HG03432 (cell line): ENCODE measurements at regions not wholly inside any gene's neighbourhood (a gene's known extent, or its start where the extent isn't known, plus 50 kb on each side); places are given as distances from the start of the nearest gene placed in this dataset.
"Not testable (repeated sequence)": the region's sequence is repeated elsewhere in the genome, so short reads cannot be mapped to it uniquely, and the experiment has no call there.

Experiments used
- ATAC-seq: cut with Tn5 transposase; IDR thresholded peaks from one replicate; pipeline ENCODE4 v1.9.1; 2021; ENCODE audit warnings: mild to moderate bottlenecking, moderate library complexity; ENCODE audit not compliant: unreplicated experiment

DNA sequence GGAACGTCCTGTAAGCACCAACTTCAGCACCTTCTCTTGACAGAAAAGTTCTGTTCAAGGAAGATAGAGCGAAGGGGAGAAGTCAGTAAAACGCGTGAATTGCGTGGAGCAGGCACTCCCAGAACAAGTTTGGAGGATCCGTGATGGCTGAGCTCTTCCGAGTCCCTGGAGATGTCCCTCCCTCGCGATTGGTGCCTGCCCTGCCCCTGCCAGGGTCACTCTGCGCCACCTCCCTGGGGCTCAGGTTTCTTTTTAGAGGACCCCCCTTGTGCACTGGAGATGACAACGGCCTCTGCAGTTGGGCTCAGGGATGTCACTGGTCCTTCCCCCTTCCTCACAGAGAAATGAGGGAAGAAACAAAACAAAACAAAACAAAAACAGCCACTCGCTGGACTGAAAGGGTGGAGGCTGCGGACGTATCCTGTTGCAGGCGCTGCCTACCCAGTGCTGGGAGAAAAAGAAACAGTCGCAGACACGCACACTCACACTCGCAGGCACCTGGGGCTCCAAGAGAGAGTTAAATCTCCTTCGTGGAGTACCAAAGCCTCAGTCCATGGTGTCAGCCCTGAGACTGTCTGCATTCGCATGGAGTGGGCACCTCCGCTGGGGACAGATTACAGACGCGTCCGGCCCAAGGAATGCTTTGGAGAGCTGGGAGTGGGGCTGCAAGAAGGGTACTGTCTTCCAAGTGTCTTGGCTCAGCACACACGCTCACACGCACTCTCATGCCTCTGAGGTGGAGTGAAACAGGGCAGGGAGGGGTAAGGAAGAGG lies 512.7 kb downstream of the SLCO4C1 start:
- ATAC-seq = no peak

DNA sequence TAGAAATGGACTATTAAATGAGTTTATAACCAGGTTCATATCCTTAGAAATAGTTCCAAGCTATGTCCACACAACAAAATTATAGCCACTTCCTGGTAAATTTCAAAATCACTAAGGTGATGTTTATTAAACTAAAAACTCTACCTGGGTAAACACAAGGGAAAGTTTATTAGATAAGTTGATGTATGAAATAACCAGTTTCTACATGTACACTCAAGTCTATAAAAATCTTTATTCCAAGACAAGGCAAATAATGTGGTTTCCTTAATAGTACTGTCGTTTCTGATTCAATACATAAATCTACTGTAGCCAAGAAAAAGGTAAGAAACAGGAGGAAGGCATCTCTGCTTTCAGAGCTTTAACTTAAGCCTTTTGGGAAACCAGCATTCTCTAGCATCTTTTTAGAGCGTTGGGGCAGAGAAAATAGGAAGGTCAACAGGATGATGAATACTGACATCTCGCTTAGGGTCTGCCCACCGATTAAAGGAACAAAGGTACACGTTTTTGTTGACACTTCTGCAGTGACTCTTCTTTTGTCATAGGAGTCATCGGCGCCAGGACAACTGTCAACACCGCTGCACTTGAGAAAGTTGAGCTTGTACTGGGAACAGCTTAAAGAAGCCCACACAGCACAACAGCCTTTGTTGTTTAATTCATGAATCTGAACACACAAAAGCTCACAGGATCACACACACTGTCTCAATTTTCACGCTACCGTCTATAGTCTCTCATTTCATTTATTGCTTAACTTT lies 513.6 kb downstream of the SLCO4C1 start:
- ATAC-seq = no peak

DNA sequence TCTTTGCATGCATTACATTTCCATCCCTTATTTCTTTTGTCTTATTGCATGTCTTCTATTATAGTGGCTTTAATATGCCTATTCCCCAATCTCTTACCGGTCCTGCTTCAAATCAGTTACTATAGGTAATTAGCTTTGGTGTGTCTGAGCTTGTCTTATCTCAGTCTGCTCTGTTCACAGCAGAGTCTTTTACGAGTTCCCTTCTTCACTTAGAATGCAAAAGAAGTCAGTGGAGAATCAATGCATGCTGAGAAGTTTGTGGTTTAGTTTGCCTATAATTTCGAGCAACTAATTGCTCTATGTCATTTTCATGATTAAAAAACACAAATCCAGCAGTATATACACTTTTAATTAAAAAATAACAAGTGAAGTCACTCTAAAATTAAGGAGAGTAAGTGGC lies 545.0 kb downstream of the SLCO4C1 start:
- ATAC-seq = no peak

DNA sequence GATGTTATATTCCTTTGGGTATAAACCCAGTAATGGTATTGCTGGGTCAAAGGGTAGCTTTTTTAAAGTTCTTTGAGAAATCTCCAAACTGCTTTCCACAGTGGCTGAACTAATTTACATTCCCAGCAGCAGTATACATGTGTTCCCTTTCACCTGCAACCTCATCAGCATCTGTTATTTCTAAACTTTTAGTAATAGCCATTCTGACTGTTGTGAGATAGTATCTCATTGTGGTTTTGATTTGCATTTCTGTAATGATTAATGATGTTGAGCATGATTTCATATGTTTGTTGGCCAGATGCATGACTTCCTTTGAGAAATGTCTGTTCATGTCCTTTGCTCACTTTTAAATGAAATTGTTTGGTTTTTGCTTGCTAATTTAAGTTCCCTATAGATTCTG lies 553.1 kb downstream of the SLCO4C1 start:
- ATAC-seq = peak; percentile 53

DNA sequence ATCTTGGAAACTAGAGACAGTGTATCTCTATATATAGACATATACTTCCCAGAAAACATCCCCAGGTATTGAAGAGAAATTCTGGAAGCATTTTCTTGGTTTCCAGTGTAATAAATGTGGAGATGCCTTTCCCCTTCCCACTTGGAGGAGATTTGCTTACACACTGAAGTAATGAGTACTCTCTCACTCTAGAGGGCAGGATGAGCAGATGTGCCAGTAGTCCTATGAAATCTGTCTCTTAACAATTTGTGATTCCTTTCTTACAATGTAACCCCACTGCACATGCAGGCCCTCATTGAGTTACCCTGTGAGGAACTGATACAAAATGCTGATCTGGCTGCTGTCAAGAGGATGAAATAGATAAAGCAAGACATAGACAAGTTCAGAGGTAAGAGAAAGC lies 567.2 kb downstream of the SLCO4C1 start:
- no peak for ATAC-seq

DNA sequence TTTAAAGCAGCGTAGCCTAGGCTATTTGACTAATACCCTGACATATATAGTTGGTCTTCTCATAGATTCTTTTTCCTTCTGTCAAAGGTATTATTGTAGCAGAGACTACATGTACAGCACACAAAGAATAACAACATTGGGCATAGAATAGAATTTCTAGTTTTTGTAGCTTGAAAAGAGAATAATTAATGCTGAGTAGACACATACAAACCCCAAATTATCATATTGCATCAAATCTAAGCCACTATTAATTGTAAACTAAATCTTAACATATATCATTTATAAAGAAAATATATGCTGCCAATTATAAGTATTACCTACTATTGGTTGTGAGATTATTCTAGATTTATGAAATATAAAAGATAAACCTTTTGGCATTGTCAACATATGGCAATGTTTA lies 574.5 kb downstream of the SLCO4C1 start:
- no peak for ATAC-seq

DNA sequence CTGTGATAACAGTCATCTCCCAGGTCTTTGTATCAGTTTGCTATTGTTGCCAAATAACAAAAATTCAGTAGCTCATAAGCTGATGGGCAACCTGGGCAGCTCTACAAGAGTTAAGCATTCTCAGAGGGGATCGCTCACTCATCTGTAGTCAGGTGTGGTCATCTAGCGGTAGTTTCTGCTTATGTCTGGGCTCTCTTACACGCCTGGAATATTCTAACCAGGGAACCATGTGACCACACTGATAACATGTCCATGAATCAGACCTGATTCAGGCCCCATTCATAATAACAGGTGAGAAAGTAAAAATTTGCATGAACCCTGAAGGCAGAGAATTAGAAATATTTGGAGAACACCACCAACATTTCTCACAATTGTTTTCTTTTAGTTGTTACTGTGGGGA lies 576.1 kb downstream of the SLCO4C1 start:
- ATAC-seq = no peak

DNA sequence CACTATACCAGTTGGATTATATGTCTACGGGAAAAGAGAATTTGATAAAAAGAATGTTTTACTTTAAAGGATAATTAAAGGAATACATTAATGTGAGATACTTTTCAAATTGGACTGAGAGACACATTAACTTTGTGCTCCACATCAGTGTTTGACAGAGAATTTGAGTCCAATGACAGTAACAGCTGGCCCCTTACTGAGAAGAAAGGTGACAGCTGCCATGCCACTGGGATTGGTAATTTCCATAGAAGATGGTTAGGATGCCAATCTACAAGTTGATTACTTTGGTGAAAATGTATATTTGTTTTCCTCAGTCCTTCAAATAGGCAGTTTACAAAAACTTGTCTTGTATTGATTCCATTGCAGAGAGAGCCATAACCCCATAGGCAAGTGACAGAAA lies 578.4 kb downstream of the SLCO4C1 start:
- no peak for ATAC-seq

DNA sequence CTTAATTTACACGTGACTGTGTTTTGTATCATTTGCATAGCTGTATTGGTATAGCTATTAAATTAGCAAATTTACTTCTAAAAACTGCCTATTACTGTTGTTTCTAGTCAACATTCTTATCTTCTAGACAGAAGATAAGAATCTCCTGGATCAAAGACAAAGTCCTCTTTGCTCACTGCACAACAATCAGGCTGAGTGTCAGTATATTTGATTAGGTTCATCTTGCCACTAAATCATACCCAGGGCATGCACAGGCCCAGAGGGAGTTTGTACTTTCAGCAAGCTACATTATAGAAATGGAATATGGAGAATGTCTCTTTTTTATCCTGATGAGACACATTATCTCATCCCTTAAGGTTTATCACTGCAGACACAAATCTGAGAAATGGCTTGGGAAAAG lies 579.1 kb downstream of the SLCO4C1 start:
- ATAC-seq = no peak

DNA sequence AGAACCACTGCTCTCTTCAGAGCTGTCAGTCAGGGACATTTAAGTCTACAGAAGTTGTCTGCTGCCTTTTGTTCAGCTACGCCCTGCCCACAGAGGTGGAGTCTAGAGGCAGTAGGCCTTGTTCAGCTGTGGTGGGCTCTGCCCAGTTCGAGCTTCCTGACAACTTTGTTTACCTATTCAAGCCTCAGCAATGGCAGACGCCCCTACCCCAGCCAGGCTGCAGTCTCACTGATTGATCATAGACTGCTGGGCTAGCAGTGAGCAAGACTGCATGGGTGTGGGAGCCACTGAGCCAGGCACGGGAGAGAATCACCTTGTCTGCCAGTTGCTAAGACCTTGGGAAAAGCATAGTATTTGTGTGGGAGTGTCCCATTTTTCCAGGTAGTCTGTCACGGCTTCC lies 580.3 kb downstream of the SLCO4C1 start:
- ATAC-seq = not testable (repeated sequence)

DNA sequence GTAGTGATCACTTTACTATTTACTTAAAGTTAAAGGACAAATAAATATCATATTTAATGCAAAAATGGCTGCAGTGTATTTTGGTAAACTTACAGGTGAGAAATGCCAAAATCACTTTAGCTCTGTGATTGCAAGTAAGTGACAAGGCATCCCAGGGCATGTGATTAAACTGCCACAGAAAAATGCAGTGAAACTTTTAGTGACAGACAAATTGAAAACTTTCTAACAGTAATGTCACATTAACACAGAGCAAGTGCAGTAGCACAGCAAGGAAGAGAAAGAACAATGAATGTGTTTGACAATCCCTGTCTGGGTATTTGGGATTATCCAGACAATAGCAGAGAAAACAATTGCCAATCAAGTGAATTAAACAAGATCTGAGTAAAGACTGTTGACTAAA lies 606.8 kb downstream of the SLCO4C1 start:
- ATAC-seq = no peak

DNA sequence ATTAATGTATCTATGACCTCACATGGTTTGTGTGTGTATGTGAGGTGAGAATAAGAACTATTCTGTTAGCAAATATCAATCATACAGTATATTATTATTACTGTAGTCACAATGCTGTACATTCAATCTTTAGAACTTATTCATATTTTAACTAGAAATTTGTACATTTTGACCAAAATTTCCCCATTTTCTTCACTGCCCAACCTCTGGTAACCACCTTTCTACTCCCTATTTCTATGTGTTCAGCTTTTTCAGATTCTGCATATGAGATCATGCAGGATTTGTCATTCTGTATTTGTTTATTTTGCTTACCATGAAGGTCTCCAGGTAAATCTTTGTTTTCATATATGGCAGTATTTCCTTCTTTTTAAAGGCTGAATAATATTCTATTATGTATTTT lies 607.9 kb downstream of the SLCO4C1 start:
- no peak for ATAC-seq

DNA sequence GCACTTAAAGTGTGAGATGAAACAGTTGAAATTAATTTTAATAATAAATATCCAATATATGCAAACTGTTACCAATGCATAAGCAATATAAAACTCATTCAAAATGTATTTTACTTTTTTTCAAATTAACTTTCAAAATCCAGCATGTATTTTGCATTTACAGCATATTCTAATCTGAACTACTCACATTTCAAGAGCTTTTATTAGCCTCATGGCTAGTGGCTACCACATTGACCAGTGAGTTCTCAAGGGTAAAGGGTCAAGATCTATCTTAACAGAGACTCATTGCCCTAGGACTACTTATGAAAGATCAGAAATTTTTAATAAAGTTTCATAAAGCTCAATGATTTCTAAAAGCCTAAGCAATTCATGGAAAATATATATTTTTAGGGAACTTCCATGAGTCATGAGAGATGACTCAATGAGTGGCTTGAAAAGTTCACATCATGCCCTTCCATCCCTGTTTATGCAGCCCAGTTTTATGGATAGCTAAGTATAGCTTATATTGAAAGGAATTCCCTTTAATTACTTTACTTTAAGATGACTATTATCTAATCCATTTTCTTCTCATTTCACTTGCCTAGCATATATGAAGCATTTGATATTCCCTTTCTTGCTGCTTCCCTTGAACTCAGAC lies 608.6 kb downstream of the SLCO4C1 start:
- no peak for ATAC-seq

DNA sequence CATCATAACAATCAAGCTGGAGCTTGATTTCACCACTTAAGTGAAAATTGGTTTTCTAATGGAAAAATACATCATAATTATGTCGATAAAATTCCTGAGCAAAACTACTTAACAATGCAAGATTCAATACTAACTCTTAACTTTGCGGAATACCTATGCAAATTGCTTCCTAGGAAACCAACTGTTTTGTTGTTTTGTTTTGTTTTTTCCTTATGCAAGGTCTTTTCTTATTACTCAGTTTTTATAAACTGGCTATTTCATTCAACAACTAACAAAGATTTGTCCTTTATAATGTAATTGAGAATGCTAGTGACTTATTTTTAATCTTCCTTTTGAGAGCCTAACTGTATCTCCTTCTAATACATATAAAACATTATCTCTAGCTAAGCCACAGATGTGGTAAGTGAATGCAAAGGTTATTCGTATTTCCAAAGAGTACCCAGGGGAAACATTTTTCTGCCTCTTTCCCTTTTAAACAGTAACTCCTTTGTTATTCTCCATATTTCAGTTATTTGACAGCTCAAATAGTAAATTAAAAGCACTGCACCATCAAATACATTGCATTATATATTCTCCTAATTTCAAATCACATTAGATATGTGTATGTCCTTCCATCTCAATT lies 609.4 kb downstream of the SLCO4C1 start:
- ATAC-seq = no peak

DNA sequence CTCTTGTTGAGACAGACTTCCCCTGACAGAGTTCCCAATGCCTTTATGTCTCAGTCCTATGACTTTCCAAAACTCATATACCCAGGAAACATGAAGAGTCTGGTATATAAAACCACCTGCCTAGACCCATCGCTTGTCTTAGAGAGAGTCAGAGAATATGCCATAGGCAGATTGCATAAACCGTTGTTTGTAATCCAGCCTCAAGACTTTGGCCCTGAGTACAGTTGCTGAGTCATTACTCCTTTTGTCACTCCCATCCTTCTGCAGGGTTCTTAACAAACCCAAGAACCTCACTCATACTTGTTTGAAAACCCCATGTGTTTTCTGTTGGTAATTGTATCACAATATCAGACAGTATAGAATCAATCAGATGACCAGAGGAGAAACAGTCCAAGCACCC lies 616.3 kb downstream of the SLCO4C1 start:
- ATAC-seq = no peak

DNA sequence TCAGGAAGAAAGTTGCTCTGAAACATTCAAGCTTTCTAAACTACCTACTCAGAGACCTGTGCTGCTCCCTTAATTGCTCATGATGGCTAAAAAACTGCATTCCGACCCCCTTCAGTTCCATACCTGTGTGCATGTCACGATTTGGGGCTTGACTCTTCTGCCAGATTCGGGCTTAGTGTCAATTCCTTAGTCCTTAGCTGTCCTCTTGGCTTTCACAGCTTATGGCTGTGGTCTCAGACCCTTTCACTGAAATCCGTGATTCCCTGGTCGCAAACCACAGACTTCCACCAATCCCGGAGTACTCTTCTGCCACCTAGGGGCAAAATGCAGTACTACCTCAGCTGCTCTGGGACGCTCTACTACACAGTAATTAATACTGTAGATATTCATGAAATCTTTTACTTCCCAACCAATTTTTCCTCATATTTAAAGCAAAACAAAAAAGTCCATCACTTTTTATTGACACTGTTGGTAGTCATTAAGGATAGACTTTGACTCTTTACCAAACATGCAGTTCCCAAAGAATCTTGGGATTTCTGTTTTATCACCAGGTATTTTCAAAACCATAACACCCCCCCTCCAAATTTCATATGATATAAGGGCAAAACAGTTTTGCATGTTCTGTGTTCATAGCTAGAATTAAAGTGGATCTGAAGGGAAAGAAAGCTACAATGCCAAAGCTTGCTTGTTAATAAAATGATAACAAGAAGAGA lies 617.4 kb downstream of the SLCO4C1 start:
- ATAC-seq = peak; percentile 84

DNA sequence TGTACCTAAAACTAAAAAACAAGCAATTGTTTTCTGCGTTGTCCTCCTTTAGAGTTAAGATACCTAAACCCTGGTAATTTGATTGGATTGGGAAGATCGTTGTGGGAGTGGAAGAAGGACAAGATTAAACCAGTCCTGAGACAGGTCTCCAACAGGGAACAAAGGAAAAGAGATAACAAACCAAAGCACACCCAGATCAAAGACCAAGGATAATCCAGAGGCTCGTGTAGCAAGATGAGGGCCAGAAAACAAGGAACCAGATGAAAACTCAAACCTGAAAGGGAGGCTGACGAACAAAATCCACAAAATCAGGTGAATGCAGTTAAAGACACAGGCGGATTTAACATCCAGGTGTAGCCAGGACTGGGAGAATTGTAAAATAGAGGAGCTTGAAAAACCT lies 618.1 kb downstream of the SLCO4C1 start:
- no peak for ATAC-seq

DNA sequence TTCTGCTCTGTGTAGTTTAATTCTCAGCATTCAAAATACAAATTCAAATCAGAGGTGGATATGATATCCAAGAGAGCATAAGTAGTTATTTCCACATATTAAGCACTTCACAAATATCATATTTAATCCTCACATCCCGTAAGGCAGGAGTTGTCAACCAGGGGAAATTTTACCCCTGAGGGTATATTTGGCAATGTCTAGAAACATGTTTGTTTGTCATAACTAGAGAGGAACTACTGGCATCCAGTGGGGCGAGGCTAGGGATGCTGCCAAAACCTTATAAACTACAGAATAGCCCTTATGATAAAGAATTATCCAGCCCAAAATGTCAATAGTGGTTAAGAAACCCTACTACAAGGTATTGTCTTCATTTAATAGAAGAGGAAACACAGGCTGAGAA lies 619.4 kb downstream of the SLCO4C1 start:
- ATAC-seq = no peak

DNA sequence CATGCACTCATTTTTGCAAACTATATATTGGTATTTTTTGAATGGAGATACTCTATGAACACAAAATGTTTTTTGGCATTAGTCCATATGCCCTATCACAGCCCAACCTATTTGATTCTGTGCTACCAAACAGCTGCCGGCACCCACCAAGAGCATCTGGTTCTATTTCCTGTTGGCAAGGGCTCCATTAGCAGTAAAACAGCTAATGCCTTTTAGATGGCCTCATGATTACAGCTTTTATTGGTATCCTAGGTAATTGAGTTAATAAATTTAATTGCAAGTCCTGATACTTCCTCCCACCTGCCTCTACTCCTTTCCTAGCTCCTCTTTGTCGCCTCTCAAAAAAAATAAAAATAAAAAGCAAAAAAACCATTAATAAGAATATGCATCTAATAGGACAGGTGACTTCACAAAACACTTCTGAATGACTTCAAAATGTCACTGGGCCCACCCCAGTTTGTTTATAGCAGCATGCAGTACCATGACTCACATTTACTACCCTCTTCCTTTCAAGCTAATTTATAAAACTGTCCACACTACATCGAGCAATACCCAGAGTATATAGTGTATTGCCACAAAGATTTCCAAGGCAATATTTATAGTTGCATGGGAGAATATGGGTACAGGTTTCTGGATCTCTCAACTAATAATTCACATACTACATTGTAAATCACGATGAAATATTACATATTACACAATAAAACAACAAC lies 620.4 kb downstream of the SLCO4C1 start:
- ATAC-seq = no peak

DNA sequence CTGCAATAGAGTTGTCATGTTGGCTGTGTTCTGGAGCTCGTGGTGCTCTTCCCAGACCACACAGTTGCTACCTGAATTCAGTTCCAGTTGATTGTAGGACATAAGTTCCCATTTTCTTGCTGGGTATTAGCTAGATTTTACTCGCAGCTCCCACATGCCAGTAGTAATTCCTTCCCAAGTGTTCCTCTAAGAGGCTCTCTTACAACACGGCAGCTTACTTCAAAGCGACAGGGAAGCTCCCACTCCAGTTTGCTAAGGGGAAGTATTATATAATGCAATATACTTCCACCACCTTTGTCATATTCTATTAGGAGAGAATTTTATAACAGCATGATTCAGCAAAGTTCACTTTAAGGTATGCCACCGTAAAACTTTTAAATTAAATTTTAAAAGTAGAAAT lies 623.0 kb downstream of the SLCO4C1 start:
- no peak for ATAC-seq
